ENCODE measurements at regions not wholly inside any gene's neighbourhood (a gene's known extent, or its start where the extent isn't known, plus 50 kb on each side); places are given as distances from the start of the nearest gene placed in this dataset.

GRCh38 chr13:104008075-104008474 lies 941.9 kb upstream of the SLC10A2 start:
- no peak for DNase-seq (ENCODE audit: low read depth, low spot score)

- no peak for DNase-seq (ENCODE audit: low read depth, low spot score)
Measured at GRCh38 chr13:104006625-104007075, 940.4 kb upstream of the SLC10A2 start.

- DNase-seq (ENCODE audit: low read depth, low spot score) = no peak
Measured at GRCh38 chr13:104004572-104004971, 938.4 kb upstream of the SLC10A2 start.

- no peak for DNase-seq (ENCODE audit: low read depth, low spot score)
Measured at GRCh38 chr13:104002216-104002615, 936.0 kb upstream of the SLC10A2 start.

- no peak for DNase-seq (ENCODE audit: low read depth, low spot score)
Measured at GRCh38 chr13:104001766-104002165, 935.5 kb upstream of the SLC10A2 start.

- no peak for DNase-seq (ENCODE audit: low read depth, low spot score)
Measured at GRCh38 chr13:103996733-103997132, 930.5 kb upstream of the SLC10A2 start.

- DNase-seq (ENCODE audit: low read depth, low spot score) = no peak
Measured at GRCh38 chr13:103983948-103984347, 917.7 kb upstream of the SLC10A2 start.

GRCh38 chr13:103976371-103976770 lies 910.2 kb upstream of the SLC10A2 start:
- no peak for DNase-seq (ENCODE audit: low read depth, low spot score)

- DNase-seq (ENCODE audit: low read depth, low spot score) = no peak
Measured at GRCh38 chr13:103973740-103974139, 907.5 kb upstream of the SLC10A2 start.

GRCh38 chr13:103969520-103970050 lies 903.4 kb upstream of the SLC10A2 start:
- no peak for DNase-seq (ENCODE audit: low read depth, low spot score)

GRCh38 chr13:103965506-103966243 lies 899.5 kb upstream of the SLC10A2 start:
- no peak for DNase-seq (ENCODE audit: low read depth, low spot score)

GRCh38 chr13:103961784-103962183 lies 895.6 kb upstream of the SLC10A2 start:
- no peak for DNase-seq (ENCODE audit: low read depth, low spot score)

GRCh38 chr13:103961129-103961528 lies 894.9 kb upstream of the SLC10A2 start:
- no peak for DNase-seq (ENCODE audit: low read depth, low spot score)

- DNase-seq (ENCODE audit: low read depth, low spot score) = no peak
Measured at GRCh38 chr13:103960001-103960400, 893.8 kb upstream of the SLC10A2 start.

- no peak for DNase-seq (ENCODE audit: low read depth, low spot score)
Measured at GRCh38 chr13:103958691-103959090, 892.5 kb upstream of the SLC10A2 start.

GRCh38 chr13:103957939-103958338 lies 891.7 kb upstream of the SLC10A2 start:
- no peak for DNase-seq (ENCODE audit: low read depth, low spot score)

- DNase-seq (ENCODE audit: low read depth, low spot score) = no peak
Measured at GRCh38 chr13:103953859-103954258, 887.6 kb upstream of the SLC10A2 start.

- DNase-seq (ENCODE audit: low read depth, low spot score) = no peak
Measured at GRCh38 chr13:103952183-103952582, 886.0 kb upstream of the SLC10A2 start.

GRCh38 chr13:103948426-103948825 lies 882.2 kb upstream of the SLC10A2 start:
- no peak for DNase-seq (ENCODE audit: low read depth, low spot score)

- no peak for DNase-seq (ENCODE audit: low read depth, low spot score)
Measured at GRCh38 chr13:103945836-103946235, 879.6 kb upstream of the SLC10A2 start.

- DNase-seq (ENCODE audit: low read depth, low spot score) = no peak
Measured at GRCh38 chr13:103941506-103942140, 875.4 kb upstream of the SLC10A2 start.

- no peak for DNase-seq (ENCODE audit: low read depth, low spot score)
Measured at GRCh38 chr13:103935117-103935516, 868.9 kb upstream of the SLC10A2 start.

GRCh38 chr13:103931885-103932284 lies 865.7 kb upstream of the SLC10A2 start:
- DNase-seq (ENCODE audit: low read depth, low spot score) = no peak

Data from brain pericyte (primary cell).